ENCODE measurements at regions not wholly inside any gene's neighbourhood (a gene's known extent, or its start where the extent isn't known, plus 50 kb on each side); places are given as distances from the start of the nearest gene placed in this dataset.

DNA sequence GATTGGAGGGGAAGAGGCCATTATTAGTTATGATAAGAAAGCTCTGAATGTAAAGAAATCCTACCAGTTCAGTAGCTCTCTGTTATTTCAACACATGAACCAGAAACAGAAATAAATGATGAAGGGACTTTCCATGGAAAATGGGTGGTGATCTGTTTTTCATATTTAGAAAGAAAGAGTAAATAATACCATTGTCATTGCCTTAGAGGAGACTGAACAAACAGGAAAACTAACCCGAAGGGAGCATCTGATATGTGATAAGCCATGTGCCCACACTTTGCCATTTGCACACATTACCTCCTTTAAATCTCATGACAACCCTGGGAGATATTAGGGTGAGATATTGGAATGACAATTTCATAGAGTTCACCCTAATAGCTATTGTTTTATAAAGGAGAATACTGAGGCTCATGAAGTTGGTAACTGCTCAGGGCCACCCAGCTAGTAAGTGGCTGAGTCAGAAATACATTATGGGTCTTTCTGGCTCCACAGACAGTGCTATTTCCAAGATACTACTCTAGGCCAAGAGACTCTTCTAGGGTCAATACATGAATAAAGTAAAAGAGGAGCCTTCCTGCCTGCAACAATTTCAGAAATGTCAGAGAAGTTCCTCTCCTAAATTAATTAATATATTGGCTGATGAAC, 111.0 kb upstream of the SLIT3 start:
- no peak for TF ChIP-seq EZH2 (IDR thresholded peaks at IDR 0.05; ENCODE audit: borderline replicate concordance, low read depth, low read length, severe bottlenecking)
- TF ChIP-seq POLR2A (IDR thresholded peaks at IDR 0.05; ENCODE audit: low read depth, low read length) = no peak
- TF ChIP-seq, protein P1, sequence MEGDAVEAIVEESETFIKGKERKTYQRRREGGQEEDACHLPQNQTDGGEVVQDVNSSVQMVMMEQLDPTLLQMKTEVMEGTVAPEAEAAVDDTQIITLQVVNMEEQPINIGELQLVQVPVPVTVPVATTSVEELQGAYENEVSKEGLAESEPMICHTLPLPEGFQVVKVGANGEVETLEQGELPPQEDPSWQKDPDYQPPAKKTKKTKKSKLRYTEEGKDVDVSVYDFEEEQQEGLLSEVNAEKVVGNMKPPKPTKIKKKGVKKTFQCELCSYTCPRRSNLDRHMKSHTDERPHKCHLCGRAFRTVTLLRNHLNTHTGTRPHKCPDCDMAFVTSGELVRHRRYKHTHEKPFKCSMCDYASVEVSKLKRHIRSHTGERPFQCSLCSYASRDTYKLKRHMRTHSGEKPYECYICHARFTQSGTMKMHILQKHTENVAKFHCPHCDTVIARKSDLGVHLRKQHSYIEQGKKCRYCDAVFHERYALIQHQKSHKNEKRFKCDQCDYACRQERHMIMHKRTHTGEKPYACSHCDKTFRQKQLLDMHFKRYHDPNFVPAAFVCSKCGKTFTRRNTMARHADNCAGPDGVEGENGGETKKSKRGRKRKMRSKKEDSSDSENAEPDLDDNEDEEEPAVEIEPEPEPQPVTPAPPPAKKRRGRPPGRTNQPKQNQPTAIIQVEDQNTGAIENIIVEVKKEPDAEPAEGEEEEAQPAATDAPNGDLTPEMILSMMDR (IDR thresholded peaks at IDR 0.05; ENCODE audit: extremely low read depth in 1 of 2, insufficient read depth in 1 of 2, low read depth in 1 of 2, low read length in 2 of 2) = no peak
- TF ChIP-seq, protein P2, sequence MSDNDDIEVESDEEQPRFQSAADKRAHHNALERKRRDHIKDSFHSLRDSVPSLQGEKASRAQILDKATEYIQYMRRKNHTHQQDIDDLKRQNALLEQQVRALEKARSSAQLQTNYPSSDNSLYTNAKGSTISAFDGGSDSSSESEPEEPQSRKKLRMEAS (IDR thresholded peaks at IDR 0.05; ENCODE audit: insufficient read depth, insufficient read length) = no peak

Data from endothelial cell of umbilical vein (primary cell).